ENCODE measurements at regions not wholly inside any gene's neighbourhood (a gene's known extent, or its start where the extent isn't known, plus 50 kb on each side); places are given as distances from the start of the nearest gene placed in this dataset.

- H3K36me3 ChIP-seq (replicated peaks in 1 of 2; ENCODE audit: control insufficient read depth in 1 of 2, insufficient read depth in 2 of 2, low read length in 1 of 2): no peaks in the 10 kb centered on the region
- no peak overlapping the region for H3K9ac ChIP-seq
- no peak overlapping the region for H3K4me2 ChIP-seq
- H3K27me3 ChIP-seq (ENCODE audit: insufficient read depth): no peaks in the 10 kb centered on the region; the same call in 1 of the 2 replicates
- no peak for TF ChIP-seq EP300 (IDR thresholded peaks at IDR 0.05; ENCODE audit: borderline replicate concordance in 1 of 2, low read depth in 1 of 2, low read length in 1 of 2)
- TF ChIP-seq RFX5 (IDR thresholded peaks at IDR 0.05; ENCODE audit: low read length): no peak
- no peak for TF ChIP-seq MAX (IDR thresholded peaks at IDR 0.05; ENCODE audit: low read depth)
- DNase-seq: no peak
- ChIA-PET POLR2A (no interaction called here), CTCF (interaction anchor here (0.7 to 1.1 kb wide), 2 partner anchors 543 to 1195 kb away, joined by 3 to 4 read pairs; no protein-coding TSS in a partner anchor)
- H3F3A ChIP-seq (replicated peaks; ENCODE audit: insufficient read depth): no peaks in the 10 kb centered on the region
- H3K4me3 ChIP-seq (ENCODE audit: low read depth in 2 of 2, low read length in 1 of 2): no peak overlapping the region
- WGBS (ENCODE audit: low lambda C conversion rate): 67% methylated on average over 3 of the region's 3 CpGs
- H3K79me2 ChIP-seq (ENCODE audit: insufficient read depth): no peaks in the 10 kb centered on the region
- H2AFZ ChIP-seq (ENCODE audit: low read depth): no peak overlapping the region
- no peaks in the 10 kb centered on the region for H3K9me3 ChIP-seq
- H3K27ac ChIP-seq (ENCODE audit: low read depth in 2 of 2, low read length in 1 of 2): no peak overlapping the region
- no peaks in the 10 kb centered on the region for H4K20me1 ChIP-seq (ENCODE audit: insufficient read depth)
- no peaks in the 10 kb centered on the region for H3K9me2 ChIP-seq
- H3K4me1 ChIP-seq (ENCODE audit: control insufficient read depth in 1 of 2, insufficient read depth in 2 of 2, low read depth in 1 of 2, low read length in 1 of 2): peaks cover 0 to 5% of the 10 kb centered on the region in 2 experiments; a peak in 3 of 4 replicates
Observed at GRCh38 chr6:97445407-97445806, 162.4 kb upstream of the MMS22L start.

GRCh38 chr6:97449444-97449966 lies 166.5 kb upstream of the MMS22L start:
- no peaks in the 10 kb centered on the region; the same call in 1 of the 2 replicates for H3K27me3 ChIP-seq (ENCODE audit: insufficient read depth)
- no peaks in the 10 kb centered on the region for H3F3A ChIP-seq (replicated peaks; ENCODE audit: insufficient read depth)
- WGBS (ENCODE audit: low lambda C conversion rate): 52% methylated on average over 2 of the region's 2 CpGs
- ChIA-PET POLR2A (no interaction called here), CTCF (interaction anchor here (1.6 to 3.0 kb wide), 2 partner anchors 9 to 13 kb away, joined by 6 to 14 read pairs; no protein-coding TSS in a partner anchor)
- no peak overlapping the region for H3K9ac ChIP-seq
- no peak overlapping the region for H3K4me3 ChIP-seq (ENCODE audit: low read depth in 2 of 2, low read length in 1 of 2)
- no peak overlapping the region for H3K4me2 ChIP-seq
- no peaks in the 10 kb centered on the region for H4K20me1 ChIP-seq (ENCODE audit: insufficient read depth)
- no peaks in the 10 kb centered on the region for H3K9me3 ChIP-seq
- no peaks in the 10 kb centered on the region for H3K9me2 ChIP-seq
- H3K36me3 ChIP-seq (replicated peaks in 1 of 2; ENCODE audit: control insufficient read depth in 1 of 2, insufficient read depth in 2 of 2, low read length in 1 of 2): no peaks in the 10 kb centered on the region
- H2AFZ ChIP-seq (ENCODE audit: low read depth): no peak overlapping the region
- H3K79me2 ChIP-seq (ENCODE audit: insufficient read depth): no peaks in the 10 kb centered on the region
- no peak for TF ChIP-seq PBX3 (IDR thresholded peaks at IDR 0.05)
- no peak for TF ChIP-seq CTCF (IDR thresholded peaks at IDR 0.05)
- TF ChIP-seq TCF12 (IDR thresholded peaks at IDR 0.05): no peak
- no peak for TF ChIP-seq JUND (IDR thresholded peaks at IDR 0.05)
- no peak for TF ChIP-seq EP300 (IDR thresholded peaks at IDR 0.05; ENCODE audit: borderline replicate concordance in 1 of 2, low read depth in 1 of 2, low read length in 1 of 2)
- no peak for TF ChIP-seq FOXM1 (IDR thresholded peaks at IDR 0.05; ENCODE audit: low read depth)
- TF ChIP-seq USF2 (IDR thresholded peaks at IDR 0.05; ENCODE audit: borderline replicate concordance, low read depth, low read length): no peak
- no peak for TF ChIP-seq TAF1 (IDR thresholded peaks at IDR 0.05; ENCODE audit: borderline replicate concordance, low read depth, low read length)
- TF ChIP-seq RXRA (IDR thresholded peaks at IDR 0.05; ENCODE audit: borderline replicate concordance, low read depth): no peak
- TF ChIP-seq ELF1 (IDR thresholded peaks at IDR 0.05): no peak
- no peak for TF ChIP-seq RFX5 (IDR thresholded peaks at IDR 0.05; ENCODE audit: low read length)
- no peak for TF ChIP-seq REST (IDR thresholded peaks at IDR 0.05; ENCODE audit: low read depth, low read length)
- no peak for TF ChIP-seq GABPA (IDR thresholded peaks at IDR 0.05; ENCODE audit: low read depth)
- TF ChIP-seq NFIC (IDR thresholded peaks at IDR 0.05; ENCODE audit: borderline replicate concordance): no peak
- TF ChIP-seq MAX (IDR thresholded peaks at IDR 0.05; ENCODE audit: low read depth): no peak
- no peak for TF ChIP-seq MEF2A (IDR thresholded peaks at IDR 0.05; ENCODE audit: borderline replicate concordance, low read depth)
- TF ChIP-seq RAD21 (IDR thresholded peaks at IDR 0.05; ENCODE audit: low read length): no peak
- TF ChIP-seq SMC3 (IDR thresholded peaks at IDR 0.05; ENCODE audit: low read depth, low read length): no peak
- TF ChIP-seq FOSL2 (IDR thresholded peaks at IDR 0.05; ENCODE audit: borderline replicate concordance, low read depth): no peak
- TF ChIP-seq SIN3A (IDR thresholded peaks at IDR 0.05; ENCODE audit: borderline replicate concordance, low read depth, low read length): no peak
- no peak overlapping the region for H3K27ac ChIP-seq (ENCODE audit: low read depth in 2 of 2, low read length in 1 of 2)
- peaks cover 0 to 5% of the 10 kb centered on the region in 2 experiments; a peak in 2 of 4 replicates for H3K4me1 ChIP-seq (ENCODE audit: control insufficient read depth in 1 of 2, insufficient read depth in 2 of 2, low read depth in 1 of 2, low read length in 1 of 2)
- DNase-seq: no peak
